Tibial artery (tissue), 4 donors: ENCODE measurements at regions not wholly inside any gene's neighbourhood (a gene's known extent, or its start where the extent isn't known, plus 50 kb on each side); places are given as distances from the start of the nearest gene placed in this dataset.

ENCODE experiments used
- DNase-seq, 2 donors: peaks; one replicate each; pipeline ENCODE4 v3.0.0-alpha.2; 2019
- H3K27ac ChIP-seq, 2 donors: fragments of 200-600 bp; sonication (generic) in 1 of 2; 1 replicate in 1 of 2; 2 replicates in 1 of 2; pipeline ENCODE4 v1.5.1; 2018 to 2019; ENCODE audit warnings: mild to moderate bottlenecking in 1 of 2
- H3K27me3 ChIP-seq, 2 donors: fragments of 200-600 bp; sonication (generic) in 1 of 2; one replicate each; pipeline versions ENCODE4 v1.5.1 to v1.6.0; 2016 to 2019
- H3K36me3 ChIP-seq, 3 donors: fragments of 200-600 bp; sonication (generic) in 2 of 3; one replicate each; pipeline ENCODE4 v1.5.1; 2016 to 2019; ENCODE audit warnings: mild to moderate bottlenecking in 2 of 3
- H3K4me1 ChIP-seq, 4 donors: fragments of 200-600 bp; sonication (generic) in 2 of 4; 1 replicate in 3 of 4; 2 replicates in 1 of 4; pipeline ENCODE4 v1.5.1; 2016 to 2019
- H3K4me3 ChIP-seq, 2 donors: fragments of 200-600 bp; sonication (generic) in 1 of 2; 1 replicate in 1 of 2; 2 replicates in 1 of 2; pipeline ENCODE4 v1.5.1; 2018 to 2019; ENCODE audit warnings: mild to moderate bottlenecking in 2 of 2
- H3K9me3 ChIP-seq, 3 donors: fragments of 200-600 bp; sonication (generic) in 1 of 3; one replicate each; pipeline ENCODE4 v1.5.1; 2016 to 2019
- CTCF ChIP-seq, 2 experiments: fragments of 200-600 bp in 1 of 2; fragments of 450-650 bp in 1 of 2; IDR thresholded peaks; one replicate each; pipeline ENCODE4 v1.5.1; 2017 to 2019; ENCODE audit warnings: antibody characterized with exemption in 2 of 2, mild to moderate bottlenecking in 1 of 2, moderate library complexity in 1 of 2
- intact Hi-C: fragments of 100-400 bp; cut with DNase I; formaldehyde crosslinking; loops from one replicate; pipeline ENCODE4 v1.15.0; 2023; ENCODE audit warnings: low total_unique reads

GRCh38 chr22:48302657-48303368, 1524.9 kb downstream of the BRD1 start:
- no peak for DNase-seq
- no peaks in the 10 kb centered on the region for H3K9me3 ChIP-seq
- no peaks in the 10 kb centered on the region for H3K4me1 ChIP-seq
- no peak overlapping the region for H3K27ac ChIP-seq
- TF ChIP-seq CTCF (IDR thresholded peaks at IDR 0.05): no peak
- H3K36me3 ChIP-seq: no peaks in the 10 kb centered on the region
- H3K27me3 ChIP-seq: peaks cover 0 to 12% of the 10 kb centered on the region in 2 donors
- H3K4me3 ChIP-seq: no peak overlapping the region
- intact Hi-C loops: no loop called here

- Histone ChIP-seq H3K27me3 (peaks cover 0 to 8% of the 10 kb centered on the region in 2 donors), H3K9me3 (no peaks in the 10 kb centered on the region), H3K4me3 (no peak overlapping the region), H3K27ac (no peak overlapping the region), H3K4me1 (no peaks in the 10 kb centered on the region), H3K36me3 (no peaks in the 10 kb centered on the region)
- DNase-seq: no peak
- intact Hi-C loops: no loop called here
- TF ChIP-seq CTCF (IDR thresholded peaks at IDR 0.05): no peak
Observed at GRCh38 chr22:48301908-48302307, 1525.8 kb downstream of the BRD1 start.

- intact Hi-C loops: no loop called here
- H3K9me3 ChIP-seq: no peaks in the 10 kb centered on the region
- peaks cover 0 to 7% of the 10 kb centered on the region in 2 donors for H3K27me3 ChIP-seq
- no peaks in the 10 kb centered on the region for H3K4me1 ChIP-seq
- no peak overlapping the region for H3K4me3 ChIP-seq
- H3K36me3 ChIP-seq: no peaks in the 10 kb centered on the region
- TF ChIP-seq CTCF (IDR thresholded peaks at IDR 0.05): no peak
- no peak overlapping the region for H3K27ac ChIP-seq
- no peak for DNase-seq
Observed at GRCh38 chr22:48301421-48301820, 1526.3 kb downstream of the BRD1 start.

GRCh38 chr22:48300877-48301276, 1526.8 kb downstream of the BRD1 start:
- no peak for DNase-seq
- intact Hi-C loops: no loop called here
- H3K27ac ChIP-seq: no peak overlapping the region

GRCh38 chr22:48299801-48300200, 1527.9 kb downstream of the BRD1 start:
- Histone ChIP-seq H3K27ac (no peak overlapping the region), H3K4me3 (no peak overlapping the region), H3K36me3 (no peaks in the 10 kb centered on the region), H3K9me3 (no peaks in the 10 kb centered on the region), H3K27me3 (peaks cover 0 to 7% of the 10 kb centered on the region in 2 donors), H3K4me1 (no peaks in the 10 kb centered on the region)
- no peak for DNase-seq
- TF ChIP-seq CTCF (IDR thresholded peaks at IDR 0.05): no peak
- intact Hi-C loops: no loop called here

More at GRCh38 chr22:48300877-48301276, 1526.8 kb downstream of the BRD1 start:
- TF ChIP-seq CTCF (IDR thresholded peaks at IDR 0.05): no peak
- Histone ChIP-seq H3K36me3 (no peaks in the 10 kb centered on the region), H3K4me3 (no peak overlapping the region), H3K4me1 (no peaks in the 10 kb centered on the region), H3K27me3 (peaks cover 0 to 7% of the 10 kb centered on the region in 2 donors), H3K9me3 (no peaks in the 10 kb centered on the region)
